HEK293 (cell line): ENCODE measurements at regions not wholly inside any gene's neighbourhood (a gene's known extent, or its start where the extent isn't known, plus 50 kb on each side); places are given as distances from the start of the nearest gene placed in this dataset.

Source experiments
- CTCF ChIA-PET: fragments of 350-600 bp; formaldehyde crosslinking; extraction: SDS; loops from one replicate; lab custom pipeline; 2021; ENCODE audit warnings: antibody characterized with exemption; lab: Yijun Ruan, JAX
- POLR2A ChIA-PET: fragments of 300-600 bp; formaldehyde crosslinking; extraction: SDS; loops from one replicate; lab custom pipeline; 2020; ENCODE audit warnings: antibody characterized with exemption, inconsistent platforms; lab: Yijun Ruan, JAX
- H3K27ac ChIP-seq: fragments of 200-500 bp; sonication (Bioruptor generic); 2 replicates; pipeline ENCODE4 v1.5.1; 2014; ENCODE audit warnings: low read depth, low read length, control low read depth, inconsistent platforms; ENCODE audit errors: extremely low read depth
- H3K36me3 ChIP-seq, 2 experiments: fragments of 200-500 bp in 1 of 2; sonication (Bioruptor generic) in 1 of 2; 1 replicate in 1 of 2; 2 replicates in 1 of 2; pipeline ENCODE4 v1.5.1; 2014 to 2017; ENCODE audit warnings: inconsistent platforms in 2 of 2, low read length in 2 of 2; ENCODE audit not compliant: control insufficient read depth in 2 of 2, insufficient read depth in 1 of 2
- H3K4me1 ChIP-seq: fragments of 200-500 bp; sonication (Bioruptor generic); 2 replicates; pipeline ENCODE4 v1.5.1; 2014; ENCODE audit warnings: mild to moderate bottlenecking, low read length, inconsistent platforms; ENCODE audit not compliant: control insufficient read depth, insufficient read depth
- H3K4me3 ChIP-seq: 2 replicates; pipeline ENCODE4 v1.5.1; 2011; ENCODE audit warnings: low read depth, mild to moderate bottlenecking, control low read depth, low read length, moderate library complexity
- H3K9me3 ChIP-seq: fragments of 200-500 bp; sonication (Bioruptor generic); 2 replicates; pipeline ENCODE4 v1.5.1; 2014; ENCODE audit warnings: low read depth, low read length, inconsistent platforms; ENCODE audit not compliant: control insufficient read depth, insufficient read depth
- HOXD13 ChIP-seq: sonication (generic); formaldehyde crosslinking; IDR thresholded peaks from 2 replicates; pipeline ENCODE4 v1.8.0; 2022; ENCODE audit warnings: missing genetic modification reagents, borderline replicate concordance
- KLF9 ChIP-seq: fragments of 450-650 bp; formaldehyde crosslinking; IDR thresholded peaks from 2 replicates; pipeline ENCODE4 v1.5.1; 2016; ENCODE audit warnings: missing biosample characterization, missing genetic modification characterization, low read depth
- PBX3 ChIP-seq: sonication (generic); formaldehyde crosslinking; IDR thresholded peaks from 2 replicates; pipeline ENCODE4 v1.8.1; 2022; ENCODE audit warnings: mild to moderate bottlenecking, moderate library complexity, missing genetic modification reagents
- SP2 ChIP-seq: fragments of 450-650 bp; formaldehyde crosslinking; IDR thresholded peaks from 2 replicates; pipeline ENCODE4 v1.5.1; 2016; ENCODE audit warnings: missing biosample characterization, missing genetic modification characterization
- ZBTB6 ChIP-seq: fragments of 450-650 bp; formaldehyde crosslinking; IDR thresholded peaks from 2 replicates; pipeline ENCODE4 v1.5.1; 2017; ENCODE audit warnings: missing biosample characterization, missing genetic modification characterization
- ZNF112 ChIP-seq: fragments of 450-650 bp; formaldehyde crosslinking; IDR thresholded peaks from 2 replicates; pipeline ENCODE4 v1.5.0; 2017; ENCODE audit warnings: missing biosample characterization, missing genetic modification characterization
- ZNF239 ChIP-seq: fragments of 450-650 bp; formaldehyde crosslinking; IDR thresholded peaks from 2 replicates; pipeline ENCODE4 v1.5.1; 2016; ENCODE audit warnings: missing biosample characterization, missing genetic modification characterization
- ZNF311 ChIP-seq: fragments of 450-650 bp; formaldehyde crosslinking; IDR thresholded peaks from 2 replicates; pipeline ENCODE4 v1.5.1; 2017; ENCODE audit warnings: missing biosample characterization, missing genetic modification characterization, borderline replicate concordance
- ZNF433 ChIP-seq: fragments of 450-650 bp; formaldehyde crosslinking; IDR thresholded peaks from 2 replicates; pipeline ENCODE4 v1.5.1; 2016; ENCODE audit warnings: missing biosample characterization, missing genetic modification characterization, low read depth
- ZNF473 ChIP-seq: fragments of 450-650 bp; formaldehyde crosslinking; IDR thresholded peaks from 2 replicates; pipeline ENCODE4 v1.5.1; 2017; ENCODE audit warnings: missing biosample characterization, missing genetic modification characterization
- ZNF501 ChIP-seq: fragments of 450-650 bp; formaldehyde crosslinking; IDR thresholded peaks from 2 replicates; pipeline ENCODE4 v1.5.1; 2016; ENCODE audit warnings: missing biosample characterization, missing genetic modification characterization
- ZNF555 ChIP-seq: fragments of 450-650 bp; formaldehyde crosslinking; conservative IDR thresholded peaks from 2 replicates; pipeline ENCODE4 v1.5.1; 2017; ENCODE audit warnings: missing biosample characterization, mild to moderate bottlenecking, missing genetic modification characterization, inconsistent platforms
- ZNF626 ChIP-seq: fragments of 450-650 bp; sonication (Bioruptor Pico); formaldehyde crosslinking; IDR thresholded peaks from 2 replicates; pipeline ENCODE4 v1.5.1; 2018; ENCODE audit warnings: missing biosample characterization, missing genetic modification characterization, inconsistent platforms
- ZNF701 ChIP-seq: fragments of 450-650 bp; formaldehyde crosslinking; IDR thresholded peaks from 2 replicates; pipeline ENCODE4 v1.5.1; 2016; ENCODE audit warnings: missing biosample characterization, missing genetic modification characterization
- TF ChIP-seq, protein P1 (sequence below): fragments of 450-650 bp; formaldehyde crosslinking; IDR thresholded peaks from 2 replicates; pipeline ENCODE4 v1.5.1; 2016; ENCODE audit warnings: missing biosample characterization, missing genetic modification characterization
- TF ChIP-seq, protein P2 (sequence below): fragments of 450-650 bp; formaldehyde crosslinking; IDR thresholded peaks from 2 replicates; pipeline ENCODE4 v1.5.1; 2016; ENCODE audit warnings: missing biosample characterization, missing genetic modification characterization
- TF ChIP-seq, protein P3 (sequence below): fragments of 450-650 bp; formaldehyde crosslinking; IDR thresholded peaks from 2 replicates; pipeline ENCODE4 v1.5.1; 2016; ENCODE audit warnings: missing biosample characterization, missing genetic modification characterization

- TF ChIP-seq, protein P1, sequence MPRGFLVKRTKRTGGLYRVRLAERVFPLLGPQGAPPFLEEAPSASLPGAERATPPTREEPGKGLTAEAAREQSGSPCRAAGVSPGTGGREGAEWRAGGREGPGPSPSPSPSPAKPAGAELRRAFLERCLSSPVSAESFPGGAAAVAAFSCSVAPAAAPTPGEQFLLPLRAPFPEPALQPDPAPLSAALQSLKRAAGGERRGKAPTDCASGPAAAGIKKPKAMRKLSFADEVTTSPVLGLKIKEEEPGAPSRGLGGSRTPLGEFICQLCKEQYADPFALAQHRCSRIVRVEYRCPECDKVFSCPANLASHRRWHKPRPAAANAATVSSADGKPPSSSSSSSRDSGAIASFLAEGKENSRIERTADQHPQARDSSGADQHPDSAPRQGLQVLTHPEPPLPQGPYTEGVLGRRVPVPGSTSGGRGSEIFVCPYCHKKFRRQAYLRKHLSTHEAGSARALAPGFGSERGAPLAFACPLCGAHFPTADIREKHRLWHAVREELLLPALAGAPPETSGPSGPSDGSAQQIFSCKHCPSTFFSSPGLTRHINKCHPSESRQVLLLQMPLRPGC (tag by site-specific recombination): no peak
These were observed 559.4 kb upstream of the KCND2 start (continued) for GRCh38 chr7:119713606-119714005.

DNA sequence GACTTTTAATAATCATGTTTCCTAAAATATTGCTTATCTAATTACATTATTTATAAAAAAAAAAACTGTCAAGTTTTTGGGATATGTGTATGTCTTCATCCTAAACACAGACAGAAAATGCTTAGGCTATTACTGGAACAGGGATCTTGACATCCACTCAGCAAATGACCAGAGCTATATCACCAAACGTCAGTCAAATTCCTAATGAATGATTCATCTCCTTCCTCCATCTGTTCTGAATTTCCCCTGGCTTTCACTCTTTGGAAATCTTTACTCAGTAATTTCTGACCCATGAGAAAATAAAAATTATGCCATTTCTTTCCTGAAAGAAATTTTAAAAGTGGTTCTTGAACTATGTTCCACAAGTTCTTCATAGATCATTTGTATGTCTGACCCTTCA is 552.4 kb upstream of the KCND2 start:
- no peaks in the 10 kb centered on the region for H3K36me3 ChIP-seq
- H3K9me3 ChIP-seq: no peaks in the 10 kb centered on the region
- no peak overlapping the region for H3K27ac ChIP-seq
- TF ChIP-seq KLF9 (tag by site-specific recombination) (no peak), ZNF701 (no peak), PBX3 (CRISPR knock-in tag) (no peak), ZNF473 (no peak), ZNF501 (no peak), ZNF239 (no peak), ZNF311 (tag by site-specific recombination) (no peak), ZNF626 (tag by site-specific recombination) (no peak), ZNF433 (tag by site-specific recombination) (no peak), HOXD13 (CRISPR knock-in tag) (no peak), SP2 (tag by site-specific recombination) (no peak), ZNF112 (tag by site-specific recombination) (no peak)
- TF ChIP-seq, protein P2, sequence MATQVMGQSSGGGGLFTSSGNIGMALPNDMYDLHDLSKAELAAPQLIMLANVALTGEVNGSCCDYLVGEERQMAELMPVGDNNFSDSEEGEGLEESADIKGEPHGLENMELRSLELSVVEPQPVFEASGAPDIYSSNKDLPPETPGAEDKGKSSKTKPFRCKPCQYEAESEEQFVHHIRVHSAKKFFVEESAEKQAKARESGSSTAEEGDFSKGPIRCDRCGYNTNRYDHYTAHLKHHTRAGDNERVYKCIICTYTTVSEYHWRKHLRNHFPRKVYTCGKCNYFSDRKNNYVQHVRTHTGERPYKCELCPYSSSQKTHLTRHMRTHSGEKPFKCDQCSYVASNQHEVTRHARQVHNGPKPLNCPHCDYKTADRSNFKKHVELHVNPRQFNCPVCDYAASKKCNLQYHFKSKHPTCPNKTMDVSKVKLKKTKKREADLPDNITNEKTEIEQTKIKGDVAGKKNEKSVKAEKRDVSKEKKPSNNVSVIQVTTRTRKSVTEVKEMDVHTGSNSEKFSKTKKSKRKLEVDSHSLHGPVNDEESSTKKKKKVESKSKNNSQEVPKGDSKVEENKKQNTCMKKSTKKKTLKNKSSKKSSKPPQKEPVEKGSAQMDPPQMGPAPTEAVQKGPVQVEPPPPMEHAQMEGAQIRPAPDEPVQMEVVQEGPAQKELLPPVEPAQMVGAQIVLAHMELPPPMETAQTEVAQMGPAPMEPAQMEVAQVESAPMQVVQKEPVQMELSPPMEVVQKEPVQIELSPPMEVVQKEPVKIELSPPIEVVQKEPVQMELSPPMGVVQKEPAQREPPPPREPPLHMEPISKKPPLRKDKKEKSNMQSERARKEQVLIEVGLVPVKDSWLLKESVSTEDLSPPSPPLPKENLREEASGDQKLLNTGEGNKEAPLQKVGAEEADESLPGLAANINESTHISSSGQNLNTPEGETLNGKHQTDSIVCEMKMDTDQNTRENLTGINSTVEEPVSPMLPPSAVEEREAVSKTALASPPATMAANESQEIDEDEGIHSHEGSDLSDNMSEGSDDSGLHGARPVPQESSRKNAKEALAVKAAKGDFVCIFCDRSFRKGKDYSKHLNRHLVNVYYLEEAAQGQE (tag by site-specific recombination): no peak
- TF ChIP-seq, protein P3, sequence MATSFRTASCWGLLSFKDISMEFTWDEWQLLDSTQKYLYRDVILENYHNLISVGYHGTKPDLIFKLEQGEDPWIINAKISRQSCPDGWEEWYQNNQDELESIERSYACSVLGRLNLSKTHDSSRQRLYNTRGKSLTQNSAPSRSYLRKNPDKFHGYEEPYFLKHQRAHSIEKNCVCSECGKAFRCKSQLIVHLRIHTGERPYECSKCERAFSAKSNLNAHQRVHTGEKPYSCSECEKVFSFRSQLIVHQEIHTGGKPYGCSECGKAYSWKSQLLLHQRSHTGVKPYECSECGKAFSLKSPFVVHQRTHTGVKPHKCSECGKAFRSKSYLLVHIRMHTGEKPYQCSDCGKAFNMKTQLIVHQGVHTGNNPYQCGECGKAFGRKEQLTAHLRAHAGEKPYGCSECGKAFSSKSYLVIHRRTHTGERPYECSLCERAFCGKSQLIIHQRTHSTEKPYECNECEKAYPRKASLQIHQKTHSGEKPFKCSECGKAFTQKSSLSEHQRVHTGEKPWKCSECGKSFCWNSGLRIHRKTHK (tag by site-specific recombination): no peak
- H3K4me1 ChIP-seq: no peaks in the 10 kb centered on the region
- ChIA-PET POLR2A (no interaction called here), CTCF (no interaction called here)
- H3K4me3 ChIP-seq: no peak overlapping the region

DNA sequence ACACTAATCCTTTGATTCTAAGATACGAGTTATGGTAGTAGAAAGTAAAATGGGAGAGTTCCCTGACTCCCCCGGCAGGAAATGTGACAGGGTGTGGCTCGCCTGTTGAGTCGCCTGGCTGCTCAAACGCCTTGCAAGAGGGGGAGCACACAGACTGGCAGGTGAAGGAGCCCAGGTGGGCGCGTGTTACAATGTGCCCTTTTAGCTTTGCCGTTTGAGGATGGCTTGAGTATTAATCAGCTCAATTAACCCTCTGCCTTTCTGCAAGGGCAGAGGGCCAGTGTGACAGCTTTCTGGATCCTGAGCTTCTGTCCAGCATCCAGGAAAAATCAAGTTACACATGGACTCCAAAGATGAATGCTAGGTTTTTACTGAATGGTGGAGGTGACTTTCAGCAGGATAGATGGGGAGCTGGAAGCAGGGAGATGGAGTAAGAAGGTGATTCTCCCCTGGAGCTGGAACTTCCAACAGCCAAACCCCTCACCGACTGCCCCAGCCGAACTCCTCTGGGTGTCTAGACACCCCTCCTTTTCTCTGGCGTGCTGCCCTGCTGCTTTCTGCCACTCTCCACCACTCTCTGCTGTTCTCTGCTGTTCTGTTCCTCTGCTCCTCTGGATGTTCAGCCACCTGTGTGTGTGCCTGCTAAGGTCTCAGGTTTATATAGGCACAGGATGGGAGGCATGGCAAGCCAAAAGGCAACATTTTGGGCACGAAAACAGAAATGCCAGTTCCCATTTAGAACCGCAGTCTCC is 548.8 kb upstream of the KCND2 start:
- no peaks in the 10 kb centered on the region for H3K9me3 ChIP-seq
- CTCF ChIA-PET: no interaction called here
- POLR2A ChIA-PET: no interaction called here

More for the DNA sequence above, 548.8 kb upstream of the KCND2 start:
- Histone ChIP-seq H3K4me1 (no peaks in the 10 kb centered on the region), H3K27ac (no peak overlapping the region), H3K36me3 (no peaks in the 10 kb centered on the region), H3K4me3 (no peak overlapping the region)
- no peak for TF ChIP-seq ZNF555 (tag by site-specific recombination)
- no peak for TF ChIP-seq ZBTB6
